GM12878 (cell line): ENCODE measurements at regions not wholly inside any gene's neighbourhood (a gene's known extent, or its start where the extent isn't known, plus 50 kb on each side); places are given as distances from the start of the nearest gene placed in this dataset.

Experiments used
- ATAC-seq: fragments of 200-7000 bp; cut with Tn5 transposase; 3 replicates; pipeline ENCODE4 v1.9.1; 2020; ENCODE audit warnings: mild to moderate bottlenecking, moderate library complexity
- BruUV-seq: library from RNA; stranded (reverse); fragments of 400-500 nt; replicated peaks from 2 replicates; lab custom pipeline; 2021; lab: Mats Ljungman, UMichigan
- CTCF ChIA-PET: fragments of 300-600 bp; sonication (Branson Sonifier 250); formaldehyde crosslinking; extraction: SDS; loops from one replicate; lab custom pipeline; 2021; ENCODE audit warnings: inconsistent platforms; lab: Yijun Ruan, JAX
- POLR2A ChIA-PET: fragments of 350-600 bp; formaldehyde crosslinking; extraction: SDS; loops from one replicate; lab custom pipeline; 2021; ENCODE audit warnings: inconsistent platforms; lab: Charles Lee
- RAD21 ChIA-PET: fragments of 300-600 bp; sonication (Branson Sonifier 250); formaldehyde crosslinking; loops from one replicate; lab custom pipeline; 2023; ENCODE audit warnings: antibody characterized with exemption; ENCODE audit not compliant: unreplicated experiment; lab: Charles Lee
- SMC1A ChIA-PET: fragments of 300-600 bp; sonication (Branson Sonifier 250); formaldehyde crosslinking; loops from one replicate; lab custom pipeline; 2023; ENCODE audit not compliant: unreplicated experiment, uncharacterized antibody; lab: Charles Lee
- DNase-seq: peaks from one replicate; pipeline ENCODE4 v3.0.0-alpha.2; 2011; ENCODE audit warnings: low read depth, low spot score
- FAIRE-seq: peaks from 3 replicates; lab custom pipeline; 2011; peaks lifted over from hg19 to GRCh38; lab: Jason Lieb, UNC
- H2AFZ ChIP-seq: 2 replicates; pipeline ENCODE4 v1.6.0; 2011; ENCODE audit warnings: low read depth, low read length, control low read depth; ENCODE audit not compliant: control insufficient read depth
- H3K27ac ChIP-seq: 2 replicates; pipeline ENCODE4 v1.5.1; 2011; ENCODE audit warnings: control low read depth; ENCODE audit not compliant: control insufficient read depth, insufficient read depth
- H3K27me3 ChIP-seq, 2 experiments: replicated peaks in 1 of 2; 2 replicates each; pipeline versions ENCODE4 v1.6.0 to v1.6.1; 2011; ENCODE audit warnings: low read length in 1 of 2; ENCODE audit not compliant: control insufficient read depth in 2 of 2, insufficient read depth in 2 of 2
- H3K36me3 ChIP-seq, 2 experiments: 2 replicates each; pipeline ENCODE4 v1.5.1; 2011; ENCODE audit warnings: low read length in 1 of 2; ENCODE audit not compliant: control insufficient read depth in 2 of 2, insufficient read depth in 2 of 2
- H3K4me1 ChIP-seq: 2 replicates; pipeline ENCODE4 v1.6.1; 2011; ENCODE audit warnings: mild to moderate bottlenecking, low read length, moderate library complexity, mixed read lengths; ENCODE audit not compliant: control insufficient read depth, insufficient read depth
- H3K4me2 ChIP-seq: 2 replicates; pipeline ENCODE4 v1.6.0; 2011; ENCODE audit warnings: control low read depth; ENCODE audit not compliant: control insufficient read depth, insufficient read depth
- H3K4me3 ChIP-seq: fragments of 200-600 bp; sonication (generic); 2 replicates; pipeline ENCODE4 v1.5.1; 2016
- H3K79me2 ChIP-seq: 2 replicates; pipeline ENCODE4 v1.6.0; 2011; ENCODE audit warnings: low read length; ENCODE audit not compliant: control insufficient read depth, insufficient read depth
- H3K9ac ChIP-seq: 2 replicates; pipeline ENCODE4 v1.8.0; 2011; ENCODE audit warnings: low read length, control low read depth, mixed read lengths; ENCODE audit not compliant: control insufficient read depth, insufficient read depth
- H3K9me3 ChIP-seq: replicated peaks from 3 replicates; pipeline ENCODE4 v1.5.1; 2011; ENCODE audit warnings: mild to moderate bottlenecking, low read length; ENCODE audit not compliant: control insufficient read depth, insufficient read depth
- H4K20me1 ChIP-seq: 2 replicates; pipeline ENCODE4 v1.6.0; 2011; ENCODE audit not compliant: control insufficient read depth, insufficient read depth
- BACH1 ChIP-seq: fragments of 450-650 bp; IDR thresholded peaks from 2 replicates; pipeline ENCODE4 v1.6.1; 2017; ENCODE audit warnings: mild to moderate bottlenecking, borderline replicate concordance
- BCL11A ChIP-seq: IDR thresholded peaks from 2 replicates; pipeline ENCODE4 v1.6.1; 2011; ENCODE audit warnings: low read depth, low read length
- BHLHE40 ChIP-seq, 2 experiments: fragments of 450-650 bp in 1 of 2; IDR thresholded peaks; 2 replicates each; pipeline ENCODE4 v1.6.1; 2011 to 2017; ENCODE audit warnings: low read depth in 2 of 2, borderline replicate concordance in 1 of 2, improper control_type of control experiment in 1 of 2, low read length in 1 of 2, mild to moderate bottlenecking in 1 of 2
- BMI1 ChIP-seq: fragments of 450-650 bp; IDR thresholded peaks from 2 replicates; pipeline ENCODE4 v1.6.1; 2016; ENCODE audit warnings: mild to moderate bottlenecking, moderate library complexity, borderline replicate concordance
- CBX5 ChIP-seq: sonication (generic); IDR thresholded peaks from 2 replicates; pipeline ENCODE4 v1.6.1; 2016; ENCODE audit warnings: low read depth, moderate library complexity, mild to moderate bottlenecking, inconsistent platforms
- CREM ChIP-seq: IDR thresholded peaks from 2 replicates; pipeline ENCODE4 v1.6.1; 2014; ENCODE audit warnings: antibody characterized with exemption, low read depth
- DPF2 ChIP-seq: fragments of 450-650 bp; IDR thresholded peaks from 2 replicates; pipeline ENCODE4 v1.6.1; 2017; ENCODE audit warnings: mild to moderate bottlenecking
- EP300 ChIP-seq, 2 experiments: fragments of 150-350 bp in 1 of 2; IDR thresholded peaks; 2 replicates each; pipeline ENCODE4 v1.6.1; 2011 to 2012; ENCODE audit warnings: low read depth in 2 of 2, low read length in 2 of 2, borderline replicate concordance in 1 of 2, improper control_type of control experiment in 1 of 2, inconsistent platforms in 1 of 2; ENCODE audit not compliant: control insufficient read depth in 1 of 2
- GABPA ChIP-seq: IDR thresholded peaks from 2 replicates; pipeline ENCODE4 v1.6.1; 2014; ENCODE audit warnings: antibody characterized with exemption, low read depth, mild to moderate bottlenecking, inconsistent platforms
- HCFC1 ChIP-seq: fragments of 150-350 bp; IDR thresholded peaks from 2 replicates; pipeline ENCODE4 v1.6.1; 2014; ENCODE audit warnings: low read length
- IKZF1 ChIP-seq: fragments of 450-650 bp; conservative IDR thresholded peaks from 2 replicates; pipeline ENCODE4 v1.6.1; 2017; ENCODE audit warnings: antibody characterized with exemption, mild to moderate bottlenecking
- IKZF2 ChIP-seq, 2 experiments: fragments of 450-650 bp; IDR thresholded peaks; 2 replicates each; pipeline ENCODE4 v1.6.1; 2017; ENCODE audit warnings: mild to moderate bottlenecking in 2 of 2, moderate library complexity in 2 of 2
- KLF5 ChIP-seq: fragments of 450-650 bp; IDR thresholded peaks from 2 replicates; pipeline ENCODE4 v1.6.1; 2014; ENCODE audit warnings: mild to moderate bottlenecking; ENCODE audit not compliant: partially characterized antibody
- NBN ChIP-seq: fragments of 450-650 bp; IDR thresholded peaks from 2 replicates; pipeline ENCODE4 v1.6.1; 2016
- RAD51 ChIP-seq: fragments of 450-650 bp; IDR thresholded peaks from 2 replicates; pipeline ENCODE4 v1.6.1; 2016; ENCODE audit warnings: moderate library complexity, mild to moderate bottlenecking, inconsistent platforms
- SRF ChIP-seq, 2 experiments: IDR thresholded peaks; 2 replicates each; pipeline ENCODE4 v1.6.1; 2011; ENCODE audit warnings: low read depth in 2 of 2, low read length in 2 of 2, mild to moderate bottlenecking in 1 of 2, moderate library complexity in 1 of 2
- SUPT20H ChIP-seq: IDR thresholded peaks from 2 replicates; pipeline ENCODE4 v1.6.1; 2011; ENCODE audit warnings: low read depth, mild to moderate bottlenecking, low read length, moderate library complexity, borderline replicate concordance; ENCODE audit not compliant: control insufficient read depth
- TCF3 ChIP-seq: IDR thresholded peaks from 2 replicates; pipeline ENCODE4 v1.6.1; 2012; ENCODE audit warnings: low read depth, mild to moderate bottlenecking, low read length, borderline replicate concordance; ENCODE audit not compliant: insufficient read depth
- ZNF274 ChIP-seq: IDR thresholded peaks from one replicate; pipeline ENCODE4 v1.8.0; 2011; ENCODE audit not compliant: insufficient read length, insufficient read depth
- WGBS: methylation state at CpG from one replicate; pipeline ENCODE4 v1.1.6; 2016; ENCODE audit warnings: low lambda C conversion rate; ENCODE audit not compliant: insufficient replicate concordance, insufficient coverage; ENCODE audit errors: missing lambda C conversion rate; 5-methylcytosine and 5-hydroxymethylcytosine counted together
- in situ Hi-C: fragments of 300-500 bp; cut with MboI; formaldehyde crosslinking; loops from 9 replicates; pipeline ENCODE4 v1.14.3; 2018; ENCODE audit warnings: mixed read lengths
- intact Hi-C: fragments of 100-400 bp; cut with micrococcal nuclease; formaldehyde crosslinking; loops from one replicate; pipeline ENCODE4 v1.14.2; 2022; ENCODE audit not compliant: unreplicated experiment
- TF ChIP-seq, protein P1 (sequence below): IDR thresholded peaks from 2 replicates; pipeline ENCODE4 v1.6.1; 2011; ENCODE audit warnings: borderline replicate concordance, low read depth, mild to moderate bottlenecking, moderate library complexity, low read length; ENCODE audit not compliant: insufficient read depth, poor library complexity, severe bottlenecking
- TF ChIP-seq, protein P2 (sequence below): fragments of 450-650 bp; IDR thresholded peaks from 2 replicates; pipeline ENCODE4 v1.6.1; 2017; ENCODE audit warnings: low read depth, mild to moderate bottlenecking, moderate library complexity

DNA sequence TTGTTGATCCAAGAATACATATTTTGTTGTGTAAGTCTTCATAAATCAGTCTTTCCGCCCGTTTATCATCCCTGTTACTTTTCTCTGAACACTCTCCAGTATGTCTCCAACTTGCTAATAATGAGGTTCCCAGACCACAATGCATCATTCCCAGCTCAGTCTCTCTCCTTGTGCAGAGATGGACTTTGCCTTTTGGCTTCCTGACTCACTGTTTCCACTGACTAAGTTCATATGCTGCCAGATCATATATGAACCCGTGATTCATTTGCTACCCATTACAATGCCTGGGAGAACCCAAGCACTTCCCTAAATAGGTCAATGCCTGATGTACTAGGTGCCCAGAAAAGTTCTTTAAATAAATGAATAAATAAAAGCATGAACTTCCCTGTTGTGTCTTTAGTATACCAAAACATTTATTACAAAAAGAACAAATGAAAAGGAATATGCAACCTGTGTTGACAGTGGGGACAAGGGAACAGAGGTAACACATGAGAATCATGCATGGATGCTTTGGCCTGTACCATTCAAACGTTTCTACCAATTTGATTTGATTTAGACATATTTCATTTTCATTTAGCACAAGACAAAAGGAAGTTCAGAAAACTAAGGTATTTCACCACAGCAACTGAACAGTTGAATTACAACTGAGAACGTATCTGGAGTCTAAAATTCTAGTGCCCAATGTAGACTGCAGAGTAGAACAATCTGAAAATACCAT, 215.4 kb upstream of the HNRNPA3 start:
- ChIA-PET POLR2A (interaction anchor here (0.9 to 1.5 kb wide), 4 partner anchors 24 to 263 kb away, joined by 3 to 7 read pairs (median 4); no protein-coding TSS in a partner anchor), SMC1A (interaction anchor here (0.5 to 1.7 kb wide), 17 partner anchors 8 to 151 kb away, joined by 3 to 9 read pairs (median 4); no protein-coding TSS in a partner anchor), CTCF (interaction anchor here (1.4 to 1.9 kb wide), 2 partner anchors 18 to 20 kb away, joined by 3 to 5 read pairs; no protein-coding TSS in a partner anchor), RAD21 (interaction anchor here (0.7 to 3.2 kb wide), 9 partner anchors 29 to 327 kb away, joined by 3 to 18 read pairs (median 5); no protein-coding TSS in a partner anchor)
- H4K20me1 ChIP-seq, result no peaks in the 10 kb centered on the region
- H3K79me2 ChIP-seq, result no peaks in the 10 kb centered on the region
- no peak overlapping the region for H3K9ac ChIP-seq
- no peaks in the 10 kb centered on the region for H3K27me3 ChIP-seq
- 2% methylated on average over 5 of the region's 5 CpGs for WGBS
- H3K4me2 ChIP-seq, result peak overlapping the region; percentile 80
- peaks cover 37% of the 10 kb centered on the region for H3K4me1 ChIP-seq
- H3K36me3 ChIP-seq, result no peaks in the 10 kb centered on the region
- peak; percentile 64 for DNase-seq
- H2AFZ ChIP-seq, result peak overlapping the region; percentile 90
- no TSS peak for BruUV-seq
- in situ Hi-C loops, result no loop called here
- intact Hi-C loops, result loop anchor here (1.0 kb wide), 1 partner anchor 65 kb away; no protein-coding TSS in a partner anchor
- peak; percentile 82 for ATAC-seq
- peak overlapping the region; percentile 7; the same call in 1 of the 2 replicates for H3K4me3 ChIP-seq
- peak; percentile 95 for FAIRE-seq
- H3K9me3 ChIP-seq, result no peaks in the 10 kb centered on the region; the same call in 2 of the 3 replicates
- H3K27ac ChIP-seq, result peak overlapping the region; percentile 85
- TF ChIP-seq RAD51 (0 out of 2 replicates have a peak, but pooled peaks have one; percentile 24), GABPA (peak; percentile 70; the same call in 1 of the 2 replicates), ZNF274 (no peak), BMI1 (peak; percentile 73; the same call in 1 of the 2 replicates), CREM (peak; percentile 89), HCFC1 (no peak), KLF5 (peak; percentile 47), DPF2 (peak; percentile 96), CBX5 (0 out of 2 replicates have a peak, but pooled peaks have one; percentile 17), SUPT20H (no peak), BHLHE40 (IDR thresholded peaks at IDR 0.05; ENCODE audit: borderline replicate concordance in 1 of 2, low read depth in 2 of 2, low read length in 1 of 2) (peak in 1 of 2 experiments; percentile 57; a peak in 2 of 4 replicates), TCF3 (peak; percentile 51; the same call in 1 of the 2 replicates), SRF (IDR thresholded peaks at IDR 0.05; ENCODE audit: low read depth in 2 of 2, low read length in 2 of 2) (peak in 1 of 2 experiments; percentile 84; a peak in 2 of 4 replicates), IKZF2 (IDR thresholded peaks at IDR 0.05) (peak; percentile 97), BCL11A (peak; percentile 93), IKZF1 (peak; percentile 94), EP300 (IDR thresholded peaks at IDR 0.05; ENCODE audit: borderline replicate concordance in 1 of 2, control insufficient read depth in 1 of 2, low read depth in 2 of 2, low read length in 2 of 2) (peak; percentile 73 to 86; a peak in 3 of 4 replicates), NBN (peak; percentile 41; the same call in 1 of the 2 replicates), BACH1 (peak; percentile 86; the same call in 1 of the 2 replicates)
- TF ChIP-seq, protein P1, sequence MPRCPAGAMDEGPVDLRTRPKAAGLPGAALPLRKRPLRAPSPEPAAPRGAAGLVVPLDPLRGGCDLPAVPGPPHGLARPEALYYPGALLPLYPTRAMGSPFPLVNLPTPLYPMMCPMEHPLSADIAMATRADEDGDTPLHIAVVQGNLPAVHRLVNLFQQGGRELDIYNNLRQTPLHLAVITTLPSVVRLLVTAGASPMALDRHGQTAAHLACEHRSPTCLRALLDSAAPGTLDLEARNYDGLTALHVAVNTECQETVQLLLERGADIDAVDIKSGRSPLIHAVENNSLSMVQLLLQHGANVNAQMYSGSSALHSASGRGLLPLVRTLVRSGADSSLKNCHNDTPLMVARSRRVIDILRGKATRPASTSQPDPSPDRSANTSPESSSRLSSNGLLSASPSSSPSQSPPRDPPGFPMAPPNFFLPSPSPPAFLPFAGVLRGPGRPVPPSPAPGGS, result peak; percentile 77
- TF ChIP-seq, protein P2, sequence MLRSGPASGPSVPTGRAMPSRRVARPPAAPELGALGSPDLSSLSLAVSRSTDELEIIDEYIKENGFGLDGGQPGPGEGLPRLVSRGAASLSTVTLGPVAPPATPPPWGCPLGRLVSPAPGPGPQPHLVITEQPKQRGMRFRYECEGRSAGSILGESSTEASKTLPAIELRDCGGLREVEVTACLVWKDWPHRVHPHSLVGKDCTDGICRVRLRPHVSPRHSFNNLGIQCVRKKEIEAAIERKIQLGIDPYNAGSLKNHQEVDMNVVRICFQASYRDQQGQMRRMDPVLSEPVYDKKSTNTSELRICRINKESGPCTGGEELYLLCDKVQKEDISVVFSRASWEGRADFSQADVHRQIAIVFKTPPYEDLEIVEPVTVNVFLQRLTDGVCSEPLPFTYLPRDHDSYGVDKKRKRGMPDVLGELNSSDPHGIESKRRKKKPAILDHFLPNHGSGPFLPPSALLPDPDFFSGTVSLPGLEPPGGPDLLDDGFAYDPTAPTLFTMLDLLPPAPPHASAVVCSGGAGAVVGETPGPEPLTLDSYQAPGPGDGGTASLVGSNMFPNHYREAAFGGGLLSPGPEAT, result peak; percentile 87
